ENCODE measurements at regions not wholly inside any gene's neighbourhood (a gene's known extent, or its start where the extent isn't known, plus 50 kb on each side); places are given as distances from the start of the nearest gene placed in this dataset.

- TF ChIP-seq CTCF (IDR thresholded peaks at IDR 0.05; ENCODE audit: low read length) (no peak), EZH2 (IDR thresholded peaks at IDR 0.05; ENCODE audit: borderline replicate concordance, low read length) (no peak)
Observed at GRCh38 chr15:20376872-20377271, 164.7 kb downstream of the GOLGA6L6 start.
